ENCODE measurements at regions not wholly inside any gene's neighbourhood (a gene's known extent, or its start where the extent isn't known, plus 50 kb on each side); places are given as distances from the start of the nearest gene placed in this dataset.

- TF ChIP-seq YY1 (IDR thresholded peaks at IDR 0.05; ENCODE audit: insufficient read depth, insufficient read length) (no peak), SUZ12 (IDR thresholded peaks at IDR 0.05; ENCODE audit: extremely low read depth, insufficient read depth, insufficient read length) (no peak)
These were observed 756.1 kb upstream of the PCDH9 start for GRCh38 chr13:67986234-67986633.
